ENCODE measurements at regions not wholly inside any gene's neighbourhood (a gene's known extent, or its start where the extent isn't known, plus 50 kb on each side); places are given as distances from the start of the nearest gene placed in this dataset.
"Not testable (repeated sequence)": the region's sequence is repeated elsewhere in the genome, so short reads cannot be mapped to it uniquely, and the experiment has no call there.

- DNase-seq (ENCODE audit: extremely low read depth, insufficient read length), result no peak
These were observed 871.8 kb upstream of the SORCS1 start for GRCh38 chr10:108036265-108036664.

DNA sequence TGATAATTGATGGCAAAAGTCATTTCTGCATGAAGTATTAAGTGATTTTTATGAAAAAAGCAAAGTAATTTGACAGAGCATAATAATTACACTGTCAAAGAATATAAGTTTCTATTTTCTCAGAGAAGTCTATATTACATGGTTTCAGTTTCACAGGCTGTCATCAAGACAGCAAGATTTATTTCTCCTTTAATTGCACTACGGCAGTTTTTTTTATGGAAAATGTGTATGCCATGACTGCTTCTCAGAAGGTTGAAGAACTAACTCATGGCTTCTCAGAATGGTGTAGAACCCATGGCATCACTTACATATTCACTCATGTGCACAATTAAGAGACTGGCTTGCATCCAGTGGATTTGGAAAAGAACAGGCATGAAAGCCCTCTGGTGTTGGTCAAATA is 870.3 kb upstream of the SORCS1 start:
- TF ChIP-seq, protein P1, sequence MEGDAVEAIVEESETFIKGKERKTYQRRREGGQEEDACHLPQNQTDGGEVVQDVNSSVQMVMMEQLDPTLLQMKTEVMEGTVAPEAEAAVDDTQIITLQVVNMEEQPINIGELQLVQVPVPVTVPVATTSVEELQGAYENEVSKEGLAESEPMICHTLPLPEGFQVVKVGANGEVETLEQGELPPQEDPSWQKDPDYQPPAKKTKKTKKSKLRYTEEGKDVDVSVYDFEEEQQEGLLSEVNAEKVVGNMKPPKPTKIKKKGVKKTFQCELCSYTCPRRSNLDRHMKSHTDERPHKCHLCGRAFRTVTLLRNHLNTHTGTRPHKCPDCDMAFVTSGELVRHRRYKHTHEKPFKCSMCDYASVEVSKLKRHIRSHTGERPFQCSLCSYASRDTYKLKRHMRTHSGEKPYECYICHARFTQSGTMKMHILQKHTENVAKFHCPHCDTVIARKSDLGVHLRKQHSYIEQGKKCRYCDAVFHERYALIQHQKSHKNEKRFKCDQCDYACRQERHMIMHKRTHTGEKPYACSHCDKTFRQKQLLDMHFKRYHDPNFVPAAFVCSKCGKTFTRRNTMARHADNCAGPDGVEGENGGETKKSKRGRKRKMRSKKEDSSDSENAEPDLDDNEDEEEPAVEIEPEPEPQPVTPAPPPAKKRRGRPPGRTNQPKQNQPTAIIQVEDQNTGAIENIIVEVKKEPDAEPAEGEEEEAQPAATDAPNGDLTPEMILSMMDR (IDR thresholded peaks at IDR 0.05; ENCODE audit: insufficient read depth, low read length, poor library complexity, severe bottlenecking), result no peak
- no peak for DNase-seq (ENCODE audit: extremely low read depth, insufficient read length)
- no peak overlapping the region for H3K4me3 ChIP-seq (replicated peaks; ENCODE audit: low read depth, low read length)
- H3K27me3 ChIP-seq (replicated peaks; ENCODE audit: control insufficient read depth, insufficient read depth, low read length), result no peaks in the 10 kb centered on the region
- H3K36me3 ChIP-seq (ENCODE audit: control insufficient read depth, insufficient read depth, low read length), result no peaks in the 10 kb centered on the region

More at GRCh38 chr10:108036265-108036664, 871.8 kb upstream of the SORCS1 start:
- Histone ChIP-seq H3K36me3 (ENCODE audit: control insufficient read depth, insufficient read depth, low read length) (no peaks in the 10 kb centered on the region), H3K4me3 (replicated peaks; ENCODE audit: low read depth, low read length) (no peak overlapping the region), H3K27me3 (replicated peaks; ENCODE audit: control insufficient read depth, insufficient read depth, low read length) (no peaks in the 10 kb centered on the region)
- TF ChIP-seq, protein P1 (IDR thresholded peaks at IDR 0.05; ENCODE audit: insufficient read depth, low read length, poor library complexity, severe bottlenecking), result no peak

- not testable (repeated sequence) for H3K27me3 ChIP-seq (replicated peaks; ENCODE audit: control insufficient read depth, insufficient read depth, low read length); H3K36me3 ChIP-seq (ENCODE audit: control insufficient read depth, insufficient read depth, low read length); H3K4me3 ChIP-seq (replicated peaks; ENCODE audit: low read depth, low read length); DNase-seq (ENCODE audit: extremely low read depth, insufficient read length)
These were observed 869.0 kb upstream of the SORCS1 start for GRCh38 chr10:108033518-108033917.

GRCh38 chr10:108031505-108031904 is 867.0 kb upstream of the SORCS1 start:
- no peak for DNase-seq (ENCODE audit: extremely low read depth, insufficient read length)
- no peaks in the 10 kb centered on the region for H3K27me3 ChIP-seq (replicated peaks; ENCODE audit: control insufficient read depth, insufficient read depth, low read length)

GRCh38 chr10:108014902-108015177 is 850.3 kb upstream of the SORCS1 start:
- Histone ChIP-seq H3K4me3 (replicated peaks; ENCODE audit: low read depth, low read length) (no peak overlapping the region), H3K27me3 (replicated peaks; ENCODE audit: control insufficient read depth, insufficient read depth, low read length) (no peaks in the 10 kb centered on the region), H3K36me3 (ENCODE audit: control insufficient read depth, insufficient read depth, low read length) (no peaks in the 10 kb centered on the region)
- DNase-seq (ENCODE audit: extremely low read depth, insufficient read length), result peak; percentile 14
- TF ChIP-seq, protein P1 (IDR thresholded peaks at IDR 0.05; ENCODE audit: insufficient read depth, low read length, poor library complexity, severe bottlenecking), result no peak

More at GRCh38 chr10:108031505-108031904, 867.0 kb upstream of the SORCS1 start:
- TF ChIP-seq, protein P1 (IDR thresholded peaks at IDR 0.05; ENCODE audit: insufficient read depth, low read length, poor library complexity, severe bottlenecking), result no peak
- H3K4me3 ChIP-seq (replicated peaks; ENCODE audit: low read depth, low read length), result no peak overlapping the region
- H3K36me3 ChIP-seq (ENCODE audit: control insufficient read depth, insufficient read depth, low read length), result no peaks in the 10 kb centered on the region

- DNase-seq (ENCODE audit: extremely low read depth, insufficient read length), result no peak
- no peak overlapping the region for H3K4me3 ChIP-seq (replicated peaks; ENCODE audit: low read depth, low read length)
- TF ChIP-seq, protein P1 (IDR thresholded peaks at IDR 0.05; ENCODE audit: insufficient read depth, low read length, poor library complexity, severe bottlenecking), result no peak
- no peaks in the 10 kb centered on the region for H3K36me3 ChIP-seq (ENCODE audit: control insufficient read depth, insufficient read depth, low read length)
- no peaks in the 10 kb centered on the region for H3K27me3 ChIP-seq (replicated peaks; ENCODE audit: control insufficient read depth, insufficient read depth, low read length)
These were observed 849.8 kb upstream of the SORCS1 start for GRCh38 chr10:108014145-108014901.

Data from GM06990 (cell line).